B cell (primary cell): ENCODE measurements at regions not wholly inside any gene's neighbourhood (a gene's known extent, or its start where the extent isn't known, plus 50 kb on each side); places are given as distances from the start of the nearest gene placed in this dataset.

Source experiments
- ATAC-seq: fragments of 200-7000 bp; cut with Tn5 transposase; one replicate; pipeline ENCODE4 v1.10.0; 2021; ENCODE audit warnings: low read depth, mild to moderate bottlenecking, moderate number of reproducible peaks, moderate library complexity
- CTCF ChIA-PET: fragments of 350-600 bp; sonication (Branson Sonifier 250); formaldehyde crosslinking; loops from one replicate; lab custom pipeline; 2021; ENCODE audit warnings: antibody characterized with exemption, inconsistent platforms; lab: Charles Lee
- POLR2A ChIA-PET: fragments of 350-600 bp; sonication (Branson Sonifier 250); formaldehyde crosslinking; loops from one replicate; lab custom pipeline; 2021; ENCODE audit warnings: antibody characterized with exemption; lab: Charles Lee
- DNase-seq: peaks from one replicate; pipeline ENCODE4 v3.0.0; 2013
- H2AFZ ChIP-seq: 2 replicates; pipeline ENCODE4 v1.6.1; 2012; ENCODE audit warnings: mild to moderate bottlenecking, low read depth, low read length; ENCODE audit not compliant: insufficient read depth, poor library complexity, severe bottlenecking
- H3K27ac ChIP-seq, 2 donors: 1 replicate in 1 of 2; 2 replicates in 1 of 2; pipeline ENCODE4 v1.5.1; 2012 to 2013; ENCODE audit warnings: low read length in 2 of 2, mild to moderate bottlenecking in 2 of 2, moderate library complexity in 1 of 2
- H3K27me3 ChIP-seq, 4 experiments: fragments of 200-600 bp in 1 of 4; sonication (generic) in 1 of 4; replicated peaks in 1 of 4; 1 replicate in 2 of 4; 2 replicates in 2 of 4; pipeline versions ENCODE4 v1.6.1 to v1.7.0; 2013 to 2016; ENCODE audit warnings: low read length in 3 of 4, mild to moderate bottlenecking in 2 of 4, mixed read lengths in 1 of 4, moderate library complexity in 1 of 4; ENCODE audit not compliant: insufficient read depth in 4 of 4, control insufficient read depth in 3 of 4; ENCODE audit errors: control extremely low read depth in 1 of 4
- H3K36me3 ChIP-seq, 2 experiments: replicated peaks in 1 of 2; 1 replicate in 1 of 2; 2 replicates in 1 of 2; pipeline versions ENCODE4 v1.6.1 to v1.7.1; 2013; ENCODE audit warnings: low read length in 1 of 2; ENCODE audit not compliant: insufficient read depth in 2 of 2, control insufficient read depth in 1 of 2; ENCODE audit errors: control extremely low read depth in 1 of 2, extremely low read depth in 1 of 2
- H3K4me1 ChIP-seq, 2 donors: fragments of 200-600 bp in 1 of 2; sonication (generic) in 1 of 2; 1 replicate in 1 of 2; 2 replicates in 1 of 2; pipeline versions ENCODE4 v1.5.1 to v1.6.1; 2013 to 2017; ENCODE audit warnings: low read length in 2 of 2; ENCODE audit not compliant: control insufficient read depth in 2 of 2, insufficient read depth in 2 of 2
- H3K4me2 ChIP-seq: replicated peaks from 2 replicates; pipeline ENCODE3; 2012; ENCODE audit warnings: mild to moderate bottlenecking, low read depth, low read length; ENCODE audit not compliant: poor library complexity, severe bottlenecking
- H3K4me3 ChIP-seq, 5 experiments: fragments of 200-600 bp in 1 of 5; sonication (generic) in 1 of 5; 1 replicate in 3 of 5; 2 replicates in 2 of 5; pipeline versions ENCODE4 v1.5.1 to v1.7.0; 2011 to 2016; ENCODE audit warnings: low read length in 4 of 5, mild to moderate bottlenecking in 4 of 5, low read depth in 2 of 5, control low read depth in 1 of 5, moderate library complexity in 1 of 5; ENCODE audit not compliant: insufficient read depth in 1 of 5; ENCODE audit errors: control extremely low read depth in 1 of 5, extremely low read depth in 1 of 5
- H3K79me2 ChIP-seq: fragments of 200-600 bp; sonication (generic); one replicate; pipeline ENCODE4 v1.6.0; 2016; ENCODE audit warnings: low read length; ENCODE audit not compliant: control insufficient read depth, insufficient read depth
- H3K9ac ChIP-seq: fragments of 200-600 bp; sonication (generic); 2 replicates; pipeline ENCODE4 v1.6.1; 2017; ENCODE audit warnings: mild to moderate bottlenecking, low read length, moderate library complexity
- H3K9me3 ChIP-seq, 3 donors: one replicate each; pipeline versions ENCODE4 v1.6.1 to v1.7.1; 2013; ENCODE audit warnings: low read length in 2 of 3; ENCODE audit not compliant: control insufficient read depth in 2 of 3, insufficient read depth in 1 of 3; ENCODE audit errors: control extremely low read depth in 1 of 3
- H4K20me1 ChIP-seq: 2 replicates; pipeline ENCODE4 v1.6.0; 2012; ENCODE audit warnings: mild to moderate bottlenecking, low read length; ENCODE audit not compliant: insufficient read depth, control insufficient read depth, poor library complexity, severe bottlenecking
- H3K27ac Mint-ChIP-seq: one replicate; pipeline ENCODE4 v1.8.0; 2021; ENCODE audit warnings: mixed read lengths
- H3K27me3 Mint-ChIP-seq: one replicate; pipeline ENCODE4 v1.8.0; 2021; ENCODE audit warnings: mixed read lengths
- H3K4me1 Mint-ChIP-seq: one replicate; pipeline ENCODE4 v1.8.0; 2021; ENCODE audit warnings: mixed read lengths
- H3K4me3 Mint-ChIP-seq: one replicate; pipeline ENCODE4 v1.8.0; 2021; ENCODE audit warnings: mixed read lengths
- H3K9me3 Mint-ChIP-seq: one replicate; pipeline ENCODE4 v1.8.0; 2022; ENCODE audit warnings: mixed read lengths; ENCODE audit not compliant: insufficient read depth
- CTCF ChIP-seq: fragments of 200-600 bp; IDR thresholded peaks from one replicate; pipeline ENCODE4 v1.8.0; 2022; ENCODE audit warnings: antibody characterized with exemption, mild to moderate bottlenecking
- EZH2 ChIP-seq: IDR thresholded peaks from 2 replicates; pipeline ENCODE4 v1.6.1; 2012; ENCODE audit warnings: borderline replicate concordance, low read depth, mild to moderate bottlenecking, moderate library complexity, low read length; ENCODE audit not compliant: insufficient read depth, poor library complexity, severe bottlenecking
- WGBS: methylation state at CpG from one replicate; pipeline ENCODE4 v1.1.5; 2013; ENCODE audit warnings: missing lambda C conversion rate; ENCODE audit not compliant: insufficient coverage; 5-methylcytosine and 5-hydroxymethylcytosine counted together
- intact Hi-C: fragments of 100-400 bp; cut with micrococcal nuclease; formaldehyde crosslinking; loops from one replicate; pipeline ENCODE4 v1.10.0; 2022

DNA sequence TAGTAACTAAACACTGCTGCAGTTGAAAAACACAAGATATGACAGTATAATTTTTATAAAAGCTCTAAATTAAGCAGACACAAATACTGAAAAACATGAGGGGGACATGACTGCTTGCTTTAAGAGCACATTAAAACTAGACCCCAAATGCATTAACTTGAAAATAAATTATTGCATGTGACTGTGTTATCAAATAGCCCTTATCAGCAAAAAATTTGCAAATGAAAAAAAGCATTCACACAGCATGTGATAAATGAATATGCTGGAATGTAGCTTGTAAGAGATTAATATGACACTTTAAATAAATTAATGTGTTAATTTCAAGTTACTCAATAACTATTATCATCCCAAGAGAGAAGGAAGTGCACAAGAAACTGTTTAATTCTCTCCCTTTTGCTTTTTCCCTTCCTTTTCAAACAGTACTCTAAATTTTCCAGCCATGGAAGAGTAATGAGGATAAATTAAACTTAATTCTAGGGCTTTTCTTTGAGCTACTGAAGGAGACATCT is 1422.1 kb upstream of the FLRT2 start:
- no peaks in the 10 kb centered on the region for H3K4me1 Mint-ChIP-seq
- Histone ChIP-seq H3K36me3 (no peaks in the 10 kb centered on the region), H3K9me3 (peaks cover 0 to 8% (median 1%) of the 10 kb centered on the region in 3 donors), H3K9ac (no peak overlapping the region), H3K4me3 (no peak overlapping the region), H4K20me1 (no peaks in the 10 kb centered on the region), H3K27ac (no peak overlapping the region), H2AFZ (no peak overlapping the region), H3K79me2 (no peaks in the 10 kb centered on the region), H3K4me1 (no peaks in the 10 kb centered on the region), H3K4me2 (no peak overlapping the region), H3K27me3 (no peaks in the 10 kb centered on the region)
- no peak overlapping the region for H3K4me3 Mint-ChIP-seq
- DNase-seq: no peak
- H3K27ac Mint-ChIP-seq: no peak overlapping the region
- no peaks in the 10 kb centered on the region for H3K27me3 Mint-ChIP-seq
- POLR2A ChIA-PET: no interaction called here
- intact Hi-C loops: no loop called here
- TF ChIP-seq EZH2 (no peak), CTCF (no peak)
- CTCF ChIA-PET: no interaction called here
- no peak for ATAC-seq
- H3K9me3 Mint-ChIP-seq: peaks cover 10% of the 10 kb centered on the region

GRCh38 chr14:84108746-84109457 is 1421.0 kb upstream of the FLRT2 start:
- Histone ChIP-seq H3K27ac (no peak overlapping the region), H3K9ac (no peak overlapping the region), H3K79me2 (no peaks in the 10 kb centered on the region), H3K27me3 (no peaks in the 10 kb centered on the region), H3K4me2 (no peak overlapping the region), H3K4me1 (no peaks in the 10 kb centered on the region), H3K9me3 (peaks cover 0 to 1% (median under 1%) of the 10 kb centered on the region in 3 donors), H3K36me3 (no peaks in the 10 kb centered on the region), H4K20me1 (no peaks in the 10 kb centered on the region), H3K4me3 (no peak overlapping the region), H2AFZ (no peak overlapping the region)
- CTCF ChIA-PET: no interaction called here
- ATAC-seq (no peak), DNase-seq (no peak)
- Mint-ChIP-seq H3K4me3 (no peak overlapping the region), H3K9me3 (peaks cover 14% of the 10 kb centered on the region), H3K27ac (no peak overlapping the region), H3K27me3 (no peaks in the 10 kb centered on the region), H3K4me1 (no peaks in the 10 kb centered on the region)
- intact Hi-C loops: no loop called here
- 100% methylated on average over 1 of the region's 3 CpGs for WGBS
- TF ChIP-seq EZH2: no peak
- TF ChIP-seq CTCF: no peak
- POLR2A ChIA-PET: no interaction called here
